Tibial artery (tissue), 4 donors: ENCODE measurements at regions not wholly inside any gene's neighbourhood (a gene's known extent, or its start where the extent isn't known, plus 50 kb on each side); places are given as distances from the start of the nearest gene placed in this dataset.

Experiments used
- DNase-seq, 2 donors: peaks; one replicate each; pipeline ENCODE4 v3.0.0-alpha.2; 2019
- H3K27ac ChIP-seq, 2 donors: fragments of 200-600 bp; sonication (generic) in 1 of 2; 1 replicate in 1 of 2; 2 replicates in 1 of 2; pipeline ENCODE4 v1.5.1; 2018 to 2019; ENCODE audit warnings: mild to moderate bottlenecking in 1 of 2
- H3K27me3 ChIP-seq, 2 donors: fragments of 200-600 bp; sonication (generic) in 1 of 2; one replicate each; pipeline versions ENCODE4 v1.5.1 to v1.6.0; 2016 to 2019
- H3K36me3 ChIP-seq, 3 donors: fragments of 200-600 bp; sonication (generic) in 2 of 3; one replicate each; pipeline ENCODE4 v1.5.1; 2016 to 2019; ENCODE audit warnings: mild to moderate bottlenecking in 2 of 3
- H3K4me1 ChIP-seq, 4 donors: fragments of 200-600 bp; sonication (generic) in 2 of 4; 1 replicate in 3 of 4; 2 replicates in 1 of 4; pipeline ENCODE4 v1.5.1; 2016 to 2019
- H3K4me3 ChIP-seq, 2 donors: fragments of 200-600 bp; sonication (generic) in 1 of 2; 1 replicate in 1 of 2; 2 replicates in 1 of 2; pipeline ENCODE4 v1.5.1; 2018 to 2019; ENCODE audit warnings: mild to moderate bottlenecking in 2 of 2
- H3K9me3 ChIP-seq, 3 donors: fragments of 200-600 bp; sonication (generic) in 1 of 3; one replicate each; pipeline ENCODE4 v1.5.1; 2016 to 2019
- CTCF ChIP-seq, 2 experiments: fragments of 200-600 bp in 1 of 2; fragments of 450-650 bp in 1 of 2; IDR thresholded peaks; one replicate each; pipeline ENCODE4 v1.5.1; 2017 to 2019; ENCODE audit warnings: antibody characterized with exemption in 2 of 2, mild to moderate bottlenecking in 1 of 2, moderate library complexity in 1 of 2
- intact Hi-C: fragments of 100-400 bp; cut with DNase I; formaldehyde crosslinking; loops from one replicate; pipeline ENCODE4 v1.15.0; 2023; ENCODE audit warnings: low total_unique reads

- no peak overlapping the region for H3K27ac ChIP-seq
- no peak for DNase-seq
- intact Hi-C loops, result no loop called here
- H3K9me3 ChIP-seq, result no peaks in the 10 kb centered on the region
- H3K4me3 ChIP-seq, result no peak overlapping the region
- no peak for TF ChIP-seq CTCF (IDR thresholded peaks at IDR 0.05)
- no peaks in the 10 kb centered on the region for H3K4me1 ChIP-seq
- no peaks in the 10 kb centered on the region for H3K27me3 ChIP-seq
- no peaks in the 10 kb centered on the region for H3K36me3 ChIP-seq
Measured at GRCh38 chr5:4927097-4927496, 213.0 kb upstream of the ADAMTS16 start.

GRCh38 chr5:4928409-4928808, 211.7 kb upstream of the ADAMTS16 start:
- H3K27ac ChIP-seq, result no peak overlapping the region
- H3K9me3 ChIP-seq, result no peaks in the 10 kb centered on the region
- no peak for TF ChIP-seq CTCF (IDR thresholded peaks at IDR 0.05)
- intact Hi-C loops, result no loop called here
- H3K36me3 ChIP-seq, result no peaks in the 10 kb centered on the region
- no peak overlapping the region for H3K4me3 ChIP-seq
- H3K27me3 ChIP-seq, result no peaks in the 10 kb centered on the region
- H3K4me1 ChIP-seq, result no peaks in the 10 kb centered on the region
- DNase-seq, result no peak

- no peaks in the 10 kb centered on the region for H3K4me1 ChIP-seq
- intact Hi-C loops, result no loop called here
- no peak overlapping the region for H3K27ac ChIP-seq
- no peak for DNase-seq
- no peak for TF ChIP-seq CTCF (IDR thresholded peaks at IDR 0.05)
- H3K9me3 ChIP-seq, result no peaks in the 10 kb centered on the region
- no peak overlapping the region for H3K4me3 ChIP-seq
- H3K27me3 ChIP-seq, result no peaks in the 10 kb centered on the region
- no peaks in the 10 kb centered on the region for H3K36me3 ChIP-seq
Measured at GRCh38 chr5:4929092-4929655, 211.0 kb upstream of the ADAMTS16 start.

GRCh38 chr5:4939042-4939781, 200.9 kb upstream of the ADAMTS16 start:
- H3K4me1 ChIP-seq, result no peaks in the 10 kb centered on the region
- H3K36me3 ChIP-seq, result no peaks in the 10 kb centered on the region

GRCh38 chr5:4941161-4941560, 199.0 kb upstream of the ADAMTS16 start:
- H3K4me3 ChIP-seq, result no peak overlapping the region
- H3K36me3 ChIP-seq, result no peaks in the 10 kb centered on the region
- DNase-seq, result no peak
- no peaks in the 10 kb centered on the region for H3K9me3 ChIP-seq
- no peak overlapping the region for H3K27ac ChIP-seq
- TF ChIP-seq CTCF (IDR thresholded peaks at IDR 0.05), result no peak
- intact Hi-C loops, result no loop called here
- no peaks in the 10 kb centered on the region for H3K4me1 ChIP-seq
- peaks cover 0 to 3% of the 10 kb centered on the region in 2 donors for H3K27me3 ChIP-seq

More at GRCh38 chr5:4939042-4939781, 200.9 kb upstream of the ADAMTS16 start:
- intact Hi-C loops, result no loop called here
- TF ChIP-seq CTCF (IDR thresholded peaks at IDR 0.05), result no peak
- Histone ChIP-seq H3K27me3 (peaks cover 0 to 3% of the 10 kb centered on the region in 2 donors), H3K4me3 (no peak overlapping the region), H3K9me3 (no peaks in the 10 kb centered on the region), H3K27ac (no peak overlapping the region)
- no peak for DNase-seq
